MM.1S (cell line): ENCODE measurements at regions not wholly inside any gene's neighbourhood (a gene's known extent, or its start where the extent isn't known, plus 50 kb on each side); places are given as distances from the start of the nearest gene placed in this dataset.

Source experiments
- DNase-seq: peaks from one replicate; pipeline ENCODE4 v3.0.0-alpha.2; 2015
- H2AFZ ChIP-seq: fragments of 300-600 bp; sonication (generic); 2 replicates; pipeline ENCODE4 v1.6.0; 2016; ENCODE audit warnings: antibody characterized with exemption, low read length
- H3F3A ChIP-seq: fragments of 300-600 bp; sonication (generic); 2 replicates; pipeline ENCODE4 v1.6.1; 2016; ENCODE audit warnings: mild to moderate bottlenecking, antibody characterized with exemption, low read length, moderate library complexity, mixed read lengths; ENCODE audit not compliant: insufficient read depth
- H3K27ac ChIP-seq: fragments of 300-600 bp; sonication (generic); 2 replicates; pipeline ENCODE4 v1.5.1; 2016; ENCODE audit warnings: mild to moderate bottlenecking, low read length
- H3K27me3 ChIP-seq: fragments of 300-600 bp; sonication (generic); replicated peaks from 2 replicates; pipeline ENCODE4 v1.6.0; 2016; ENCODE audit warnings: low read length; ENCODE audit not compliant: insufficient read depth
- H3K36me3 ChIP-seq: fragments of 300-600 bp; sonication (generic); replicated peaks from 2 replicates; pipeline ENCODE4 v1.6.1; 2016; ENCODE audit warnings: mild to moderate bottlenecking, low read length, mixed read lengths; ENCODE audit not compliant: insufficient read depth
- H3K4me1 ChIP-seq: fragments of 300-600 bp; sonication (generic); 2 replicates; pipeline ENCODE4 v1.6.1; 2016; ENCODE audit warnings: low read length, mixed read lengths
- H3K4me2 ChIP-seq: fragments of 300-600 bp; sonication (generic); 2 replicates; pipeline ENCODE4 v1.6.0; 2016; ENCODE audit warnings: low read depth, low read length
- H3K4me3 ChIP-seq: fragments of 300-600 bp; sonication (generic); 2 replicates; pipeline ENCODE4 v1.5.1; 2016; ENCODE audit warnings: low read length, mixed read lengths
- H3K79me2 ChIP-seq: fragments of 300-600 bp; sonication (generic); 2 replicates; pipeline ENCODE4 v1.6.1; 2016; ENCODE audit warnings: mixed run types, low read length, mixed read lengths
- H3K9ac ChIP-seq: fragments of 300-600 bp; sonication (generic); 2 replicates; pipeline ENCODE4 v1.6.1; 2016; ENCODE audit warnings: low read length, mixed read lengths
- H3K9me2 ChIP-seq: fragments of 300-600 bp; sonication (generic); replicated peaks from 2 replicates; pipeline ENCODE4 v1.6.1; 2016; ENCODE audit warnings: mild to moderate bottlenecking, low read length, mixed read lengths; ENCODE audit not compliant: insufficient read depth
- H3K9me3 ChIP-seq: fragments of 300-600 bp; sonication (generic); replicated peaks from 2 replicates; pipeline ENCODE4 v1.6.1; 2016; ENCODE audit warnings: mild to moderate bottlenecking, low read length, mixed read lengths; ENCODE audit not compliant: insufficient read depth
- H4K20me1 ChIP-seq: fragments of 300-600 bp; sonication (generic); 2 replicates; pipeline ENCODE4 v1.6.1; 2016; ENCODE audit warnings: mild to moderate bottlenecking, low read length, moderate library complexity, mixed read lengths; ENCODE audit not compliant: insufficient read depth
- CTCF ChIP-seq: fragments of 300-600 bp; sonication (generic); IDR thresholded peaks from 2 replicates; pipeline ENCODE4 v1.5.1; 2016; ENCODE audit warnings: antibody characterized with exemption, low read length, mixed read lengths
- EZH2 ChIP-seq: fragments of 300-600 bp; sonication (generic); optimal IDR thresholded peaks from 2 replicates; pipeline ENCODE3; 2017; ENCODE audit warnings: low read depth, mild to moderate bottlenecking, antibody characterized with exemption, low read length, mixed read lengths
- EZH2phosphoT487 ChIP-seq: fragments of 300-600 bp; sonication (generic); IDR thresholded peaks from 2 replicates; pipeline ENCODE4 v1.6.1; 2018; ENCODE audit warnings: antibody characterized with exemption, low read length

DNA sequence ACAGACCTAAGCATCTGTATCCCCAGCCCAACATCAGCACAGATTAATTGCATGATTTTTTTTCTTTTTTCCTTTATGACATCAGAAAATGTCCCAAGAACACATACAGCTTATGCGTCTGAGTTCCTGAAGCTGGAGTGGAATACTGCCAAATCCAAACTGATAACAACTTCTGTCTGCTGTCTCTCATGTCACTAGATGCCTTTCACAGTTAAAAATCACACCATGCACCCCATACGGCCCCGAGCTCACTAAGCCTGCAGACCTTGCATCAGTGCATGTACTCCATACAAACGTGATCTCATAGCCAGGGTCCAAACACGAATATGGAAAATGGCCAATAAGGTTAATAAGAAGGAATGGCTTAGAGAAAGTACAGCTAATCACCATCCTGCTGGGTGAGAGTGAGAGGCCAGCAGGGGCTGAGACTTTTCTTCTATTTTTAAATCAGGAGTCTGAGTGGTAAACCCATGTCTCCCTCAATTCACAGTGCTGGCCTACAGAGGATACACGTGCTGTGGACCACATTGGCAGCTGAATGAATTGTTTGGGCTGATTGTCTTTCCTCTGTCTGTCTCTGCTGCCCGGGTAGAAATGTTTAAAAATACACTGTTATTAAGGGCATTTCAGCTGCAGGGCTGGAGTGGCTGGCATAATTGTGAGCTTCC is 350.6 kb upstream of the RAG2 start:
- Histone ChIP-seq H3K36me3 (no peaks in the 10 kb centered on the region), H3F3A (no peaks in the 10 kb centered on the region), H3K79me2 (no peaks in the 10 kb centered on the region), H3K9me2 (no peaks in the 10 kb centered on the region), H4K20me1 (no peaks in the 10 kb centered on the region), H3K4me1 (no peaks in the 10 kb centered on the region), H3K4me3 (no peak overlapping the region), H3K4me2 (no peak overlapping the region), H2AFZ (no peak overlapping the region), H3K27ac (no peak overlapping the region), H3K9me3 (no peaks in the 10 kb centered on the region), H3K9ac (no peak overlapping the region), H3K27me3 (no peaks in the 10 kb centered on the region)
- no peak for TF ChIP-seq EZH2phosphoT487
- TF ChIP-seq CTCF: no peak
- TF ChIP-seq EZH2: no peak
- DNase-seq: no peak

DNA sequence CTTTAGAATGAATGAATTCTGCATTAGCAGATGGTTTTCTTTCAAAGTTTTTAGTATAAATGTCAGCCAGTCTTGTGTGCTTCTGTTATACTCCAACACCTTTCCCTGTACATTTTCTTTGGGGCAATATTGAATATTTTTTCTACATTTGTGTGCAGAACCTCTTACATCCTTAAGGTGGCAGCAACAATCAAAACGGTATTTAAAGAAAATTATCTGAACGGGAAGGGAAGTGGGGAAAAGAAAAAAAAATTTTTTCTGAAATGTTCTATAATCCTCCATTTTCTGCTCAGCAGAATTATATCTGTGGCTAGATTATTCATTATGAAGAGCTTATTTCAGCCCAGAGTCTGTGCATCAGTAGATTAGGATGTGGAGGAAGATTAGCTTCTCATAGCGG is 347.3 kb upstream of the RAG2 start:
- H4K20me1 ChIP-seq: no peaks in the 10 kb centered on the region
- no peak overlapping the region for H3K4me2 ChIP-seq
- TF ChIP-seq EZH2 (no peak), CTCF (peak; percentile 37)
- H3K79me2 ChIP-seq: no peaks in the 10 kb centered on the region
- H3K36me3 ChIP-seq: no peaks in the 10 kb centered on the region
- no peaks in the 10 kb centered on the region for H3K9me3 ChIP-seq
- DNase-seq: no peak
- H3F3A ChIP-seq: no peaks in the 10 kb centered on the region
- no peak overlapping the region for H3K9ac ChIP-seq
- no peak overlapping the region for H2AFZ ChIP-seq
- H3K4me1 ChIP-seq: no peaks in the 10 kb centered on the region
- no peak overlapping the region for H3K4me3 ChIP-seq
- no peak overlapping the region for H3K27ac ChIP-seq
- no peaks in the 10 kb centered on the region for H3K27me3 ChIP-seq
- no peaks in the 10 kb centered on the region for H3K9me2 ChIP-seq

- H3K27me3 ChIP-seq: no peaks in the 10 kb centered on the region
- H3K79me2 ChIP-seq: no peaks in the 10 kb centered on the region
- no peak overlapping the region for H3K4me3 ChIP-seq
- H3K36me3 ChIP-seq: no peaks in the 10 kb centered on the region
- DNase-seq: no peak
- no peak overlapping the region for H3K9ac ChIP-seq
- H3K4me1 ChIP-seq: no peaks in the 10 kb centered on the region
- TF ChIP-seq EZH2phosphoT487: no peak
- TF ChIP-seq CTCF: no peak
- TF ChIP-seq EZH2: no peak
- H3K9me3 ChIP-seq: no peaks in the 10 kb centered on the region
- H2AFZ ChIP-seq: no peak overlapping the region
- H4K20me1 ChIP-seq: no peaks in the 10 kb centered on the region
- no peak overlapping the region for H3K27ac ChIP-seq
- H3K4me2 ChIP-seq: no peak overlapping the region
- no peaks in the 10 kb centered on the region for H3F3A ChIP-seq
- H3K9me2 ChIP-seq: no peaks in the 10 kb centered on the region
Observed at GRCh38 chr11:36933481-36933880, 335.4 kb upstream of the RAG2 start.
